Aorta (tissue), 5 donors: ENCODE measurements at regions not wholly inside any gene's neighbourhood (a gene's known extent, or its start where the extent isn't known, plus 50 kb on each side); places are given as distances from the start of the nearest gene placed in this dataset.

Source experiments
- ATAC-seq: fragments of 200-7000 bp; cut with Tn5 transposase; one replicate; pipeline ENCODE4 v1.9.1; 2022; ENCODE audit warnings: moderate library complexity; ENCODE audit not compliant: low FRiP score
- DNase-seq, 2 donors: peaks; one replicate each; pipeline ENCODE4 v3.0.0-alpha.2; 2020
- H3K27ac ChIP-seq, 2 donors: one replicate each; pipeline ENCODE4 v1.5.1; 2013; ENCODE audit warnings: low read length in 2 of 2, mild to moderate bottlenecking in 2 of 2, moderate library complexity in 2 of 2, control low read depth in 1 of 2, inconsistent platforms in 1 of 2, low read depth in 1 of 2
- H3K27me3 ChIP-seq, 2 donors: one replicate each; pipeline ENCODE4 v1.6.1; 2013; ENCODE audit warnings: control low read depth in 1 of 2, low read length in 1 of 2, mild to moderate bottlenecking in 1 of 2, moderate library complexity in 1 of 2; ENCODE audit not compliant: insufficient read depth in 2 of 2, control insufficient read depth in 1 of 2
- H3K36me3 ChIP-seq, 2 donors: one replicate each; pipeline ENCODE4 v1.6.1; 2013; ENCODE audit warnings: control low read depth in 1 of 2, low read length in 1 of 2, mild to moderate bottlenecking in 1 of 2; ENCODE audit not compliant: insufficient read depth in 2 of 2, control insufficient read depth in 1 of 2
- H3K4me1 ChIP-seq, 2 donors: one replicate each; pipeline ENCODE4 v1.6.1; 2013; ENCODE audit warnings: low read length in 2 of 2, control low read depth in 1 of 2, mild to moderate bottlenecking in 1 of 2, moderate library complexity in 1 of 2; ENCODE audit not compliant: insufficient read depth in 2 of 2, control insufficient read depth in 1 of 2
- H3K4me3 ChIP-seq, 2 donors: one replicate each; pipeline ENCODE4 v1.5.1; 2013; ENCODE audit warnings: low read length in 2 of 2, control low read depth in 1 of 2, mild to moderate bottlenecking in 1 of 2
- H3K9me3 ChIP-seq: one replicate; pipeline ENCODE4 v1.6.1; 2013; ENCODE audit warnings: mild to moderate bottlenecking, low read length; ENCODE audit not compliant: control insufficient read depth
- WGBS, 2 donors: extraction: QIAGEN DNeasy Blood & Tissue Kit; methylation state at CpG; one replicate each; pipeline ENCODE4 v1.1.7; 2013; 5-methylcytosine and 5-hydroxymethylcytosine counted together
- intact Hi-C, 2 donors: fragments of 100-400 bp; cut with DNase I; formaldehyde crosslinking; loops; one replicate each; pipeline versions ENCODE4 v1.14.2 to v1.15.0; 2022
- donor health status: healthy with polysubstance abuse.
- donor health status: Bipolar disorder and iron deficiency.
- donor health status: DM: no; HTN: no; CAD: no.
- donor health status: DM: no; HTN: no; CAD: no.
- donor health status: DM: yes; HTN: yes; CAD: no.

DNA sequence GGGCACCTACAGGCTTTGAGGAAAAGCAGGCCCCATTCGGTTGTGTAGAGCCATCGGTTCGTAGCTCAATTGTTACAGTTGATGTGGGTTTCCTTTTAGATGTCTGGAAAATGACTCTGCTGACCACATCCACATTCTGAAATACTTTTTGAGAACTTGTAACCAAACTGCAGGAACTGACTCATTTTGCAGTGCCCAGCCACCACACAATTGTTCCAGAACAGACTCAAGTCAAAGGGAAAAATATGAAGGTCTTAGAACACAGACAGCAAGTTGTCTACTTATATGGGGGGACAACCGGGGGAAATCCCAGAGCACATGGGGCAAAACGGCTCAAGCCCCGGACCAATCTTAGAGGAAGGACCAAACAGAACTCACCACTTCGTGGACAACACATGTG lies 557.6 kb upstream of the DIPK2B start:
- DNase-seq (peak in 1 of 2 donors; percentile 49), ATAC-seq (no peak)
- no peaks in the 10 kb centered on the region for H3K27me3 ChIP-seq
- H3K9me3 ChIP-seq: no peaks in the 10 kb centered on the region
- no peak overlapping the region for H3K27ac ChIP-seq
- no peak overlapping the region for H3K4me3 ChIP-seq
- intact Hi-C loops: no loop called here
- peaks cover 1 to 2% of the 10 kb centered on the region in 2 donors for H3K4me1 ChIP-seq
- WGBS, 2 donors: 68 to 73% methylated on average over 7 of the region's 7 CpGs
- peaks cover 0 to 3% of the 10 kb centered on the region in 2 donors for H3K36me3 ChIP-seq

DNA sequence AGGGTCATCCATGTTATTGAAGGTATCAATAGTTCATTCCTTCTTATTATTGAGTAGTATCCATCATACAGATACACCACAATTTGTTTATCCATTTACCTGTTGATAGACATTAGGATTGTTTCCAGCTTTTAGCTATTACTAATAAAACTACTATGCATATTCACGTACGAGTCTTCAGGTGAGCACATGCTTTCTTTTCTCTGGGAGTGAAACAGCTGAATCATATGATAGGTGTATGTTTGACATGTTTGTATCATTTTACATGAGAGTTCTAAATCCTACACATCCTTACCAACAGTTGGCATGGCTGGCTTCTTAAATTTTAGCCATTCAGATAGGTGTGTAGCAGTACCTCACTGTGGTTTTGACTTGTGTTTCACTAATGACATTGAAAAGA lies 556.6 kb upstream of the DIPK2B start:
- no peak overlapping the region for H3K27ac ChIP-seq
- WGBS, 2 donors: 78 to 100% methylated on average over 2 of the region's 2 CpGs

DNA sequence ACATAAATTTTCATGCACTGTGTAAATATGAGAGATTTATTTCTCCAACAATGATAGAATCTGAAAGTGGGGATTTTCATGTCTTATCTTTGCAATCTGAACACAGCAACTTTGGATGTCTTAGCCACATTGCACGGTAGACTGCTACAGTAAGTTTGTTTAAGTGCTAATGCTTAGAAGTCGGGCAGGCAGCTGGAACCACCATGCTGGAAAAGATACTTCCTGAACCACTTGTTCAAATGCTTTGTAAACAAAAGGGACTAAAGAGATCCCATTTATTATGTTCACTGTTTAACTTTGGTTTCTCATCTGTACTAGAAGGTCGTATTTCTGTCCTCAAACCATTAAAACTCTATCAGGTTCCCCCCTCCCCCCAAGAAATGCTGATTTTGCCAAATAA lies 555.9 kb upstream of the DIPK2B start:
- no peak overlapping the region for H3K27ac ChIP-seq

More for the DNA sequence above, 556.6 kb upstream of the DIPK2B start:
- peaks cover 1 to 2% of the 10 kb centered on the region in 2 donors for H3K4me1 ChIP-seq
- no peaks in the 10 kb centered on the region for H3K27me3 ChIP-seq
- H3K36me3 ChIP-seq: peaks cover 0 to 3% of the 10 kb centered on the region in 2 donors
- no peaks in the 10 kb centered on the region for H3K9me3 ChIP-seq
- intact Hi-C loops: no loop called here
- ATAC-seq (no peak), DNase-seq (no peak)
- H3K4me3 ChIP-seq: no peak overlapping the region

DNA sequence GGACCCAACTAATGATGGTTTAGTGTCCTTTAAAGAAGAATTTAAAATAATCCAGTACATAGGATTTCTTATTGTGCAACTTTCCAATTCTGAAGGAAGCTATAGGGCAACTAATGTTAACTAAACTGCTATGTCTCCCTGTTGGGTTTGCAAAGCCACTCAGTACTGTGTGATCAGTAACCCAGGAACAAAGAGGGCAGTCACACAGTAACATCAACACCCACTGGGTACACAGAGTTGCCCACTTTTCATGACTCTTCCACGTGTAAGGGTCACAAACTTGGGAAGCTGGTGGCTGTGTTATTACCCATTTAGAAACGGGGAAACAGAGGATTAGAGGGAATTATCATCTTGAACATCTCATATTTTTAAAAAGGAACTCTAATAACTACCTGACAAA lies 555.0 kb upstream of the DIPK2B start:
- DNase-seq: no peak
- ATAC-seq: no peak
- H3K9me3 ChIP-seq: no peaks in the 10 kb centered on the region
- no peak overlapping the region for H3K27ac ChIP-seq
- H3K27me3 ChIP-seq: no peaks in the 10 kb centered on the region
- intact Hi-C loops: no loop called here
- peaks cover 0 to 3% of the 10 kb centered on the region in 2 donors for H3K36me3 ChIP-seq
- WGBS, 2 donors: 52 to 77% methylated on average over 2 of the region's 2 CpGs
- no peak overlapping the region for H3K4me3 ChIP-seq
- H3K4me1 ChIP-seq: no peaks in the 10 kb centered on the region

More for the DNA sequence above, 555.9 kb upstream of the DIPK2B start:
- intact Hi-C loops: no loop called here
- 59 to 75% methylated on average over 3 of the region's 3 CpGs for WGBS, 2 donors
- H3K4me3 ChIP-seq: no peak overlapping the region
- no peaks in the 10 kb centered on the region for H3K4me1 ChIP-seq
- peaks cover 0 to 3% of the 10 kb centered on the region in 2 donors for H3K36me3 ChIP-seq
- DNase-seq: no peak
- no peak for ATAC-seq
- H3K27me3 ChIP-seq: no peaks in the 10 kb centered on the region
- H3K9me3 ChIP-seq: no peaks in the 10 kb centered on the region

DNA sequence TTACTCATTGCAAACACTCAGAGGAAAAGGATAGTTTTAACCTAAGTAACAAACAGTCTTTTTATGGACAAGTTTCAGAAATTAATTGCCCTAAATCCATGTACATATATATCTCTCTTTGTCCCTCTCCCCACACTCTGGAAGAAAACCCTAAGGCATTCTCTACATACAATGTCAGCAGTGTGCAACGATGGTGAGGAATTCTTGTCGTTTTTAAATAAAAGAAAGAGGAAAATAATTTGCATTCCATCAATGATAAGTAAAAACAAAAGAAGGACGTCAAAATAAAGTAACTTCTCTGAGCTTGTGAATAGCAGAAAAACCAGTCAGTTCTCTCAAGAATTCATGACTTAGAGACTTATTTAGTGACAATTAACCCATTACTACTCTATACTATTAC lies 550.5 kb upstream of the DIPK2B start:
- H3K27me3 ChIP-seq: no peaks in the 10 kb centered on the region
- H3K36me3 ChIP-seq: no peaks in the 10 kb centered on the region
- intact Hi-C loops: no loop called here
- H3K4me3 ChIP-seq: no peak overlapping the region
- 8 to 16% methylated on average over 3 of the region's 3 CpGs for WGBS, 2 donors
- DNase-seq (no peak), ATAC-seq (no peak)
- no peak overlapping the region for H3K27ac ChIP-seq
- H3K4me1 ChIP-seq: no peaks in the 10 kb centered on the region
- H3K9me3 ChIP-seq: no peaks in the 10 kb centered on the region

DNA sequence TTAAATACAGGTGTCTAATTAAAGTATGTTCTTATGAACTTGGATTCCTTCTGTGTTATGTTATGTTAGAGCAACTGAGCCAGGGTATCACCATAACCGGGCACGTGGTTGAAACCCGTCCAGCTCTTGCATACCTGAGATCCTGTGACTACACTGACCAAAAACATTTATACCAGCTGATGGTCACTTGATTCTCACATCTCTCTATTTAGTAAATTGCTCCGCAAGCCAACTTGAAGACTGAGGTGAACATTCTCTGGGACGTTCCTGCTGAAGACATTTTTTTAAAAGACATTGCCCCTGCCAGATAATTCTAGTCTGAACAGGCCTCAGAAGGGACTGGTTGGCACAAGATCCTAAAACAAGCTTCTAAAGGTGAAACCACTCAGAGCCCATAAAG lies 550.0 kb upstream of the DIPK2B start:
- Histone ChIP-seq H3K4me3 (no peak overlapping the region), H3K4me1 (no peaks in the 10 kb centered on the region), H3K36me3 (no peaks in the 10 kb centered on the region), H3K27ac (no peak overlapping the region), H3K9me3 (no peaks in the 10 kb centered on the region), H3K27me3 (no peaks in the 10 kb centered on the region)
- ATAC-seq (no peak), DNase-seq (no peak)
- intact Hi-C loops: no loop called here
- 27 to 46% methylated on average over 5 of the region's 5 CpGs for WGBS, 2 donors

DNA sequence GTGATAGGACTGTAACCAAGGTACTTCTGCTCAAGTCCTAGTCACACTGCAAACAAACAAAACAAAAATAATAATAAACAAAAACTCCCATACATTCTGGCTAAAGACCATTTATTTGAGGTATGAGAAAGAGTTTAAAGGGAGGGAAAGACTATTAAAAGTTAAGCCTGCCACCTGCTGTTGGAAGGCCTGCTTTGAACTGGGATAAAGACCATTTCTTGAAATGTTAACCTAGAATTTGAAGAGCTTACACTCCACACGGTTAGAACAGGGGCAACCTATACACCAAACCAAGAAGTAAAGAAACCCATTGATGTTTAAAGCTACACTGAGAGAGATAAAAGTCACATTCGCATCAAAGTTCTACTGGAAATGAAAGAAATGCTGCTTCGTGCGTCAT lies 548.7 kb upstream of the DIPK2B start:
- 68 to 71% methylated on average over 4 of the region's 4 CpGs for WGBS, 2 donors

DNA sequence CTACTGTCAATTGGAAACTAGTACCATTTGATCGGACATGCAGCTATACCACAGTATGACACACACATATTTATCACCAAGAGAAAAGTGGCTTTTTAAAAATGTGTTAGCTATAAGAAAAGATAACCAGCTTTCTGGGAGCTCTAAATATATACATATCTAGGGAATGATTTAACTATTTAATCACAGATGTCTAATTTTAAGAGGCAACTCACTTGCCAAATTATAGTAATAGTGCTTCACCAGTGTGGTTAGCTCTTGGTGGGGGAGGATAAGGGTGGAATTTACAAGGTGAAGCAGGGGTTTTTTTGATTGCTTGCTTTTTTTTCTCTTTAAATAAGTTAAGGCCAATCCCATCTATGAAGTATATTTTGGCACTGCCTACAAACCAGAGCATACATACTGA lies 547.7 kb upstream of the DIPK2B start:
- Histone ChIP-seq H3K36me3 (no peaks in the 10 kb centered on the region), H3K9me3 (no peaks in the 10 kb centered on the region), H3K27me3 (no peaks in the 10 kb centered on the region), H3K4me1 (no peaks in the 10 kb centered on the region), H3K4me3 (no peak overlapping the region), H3K27ac (no peak overlapping the region)
- ATAC-seq (no peak), DNase-seq (no peak)
- 89 to 93% methylated on average over 1 of the region's 1 CpG for whole genome bisulfite sequencing, 2 donors
- intact Hi-C loops: loop anchor here in 1 of 2 donors (10.0 kb wide), 1 partner anchor 154 kb away; no protein-coding TSS in a partner anchor

More for the DNA sequence above, 548.7 kb upstream of the DIPK2B start:
- Histone ChIP-seq H3K27ac (no peak overlapping the region), H3K4me3 (no peak overlapping the region), H3K36me3 (no peaks in the 10 kb centered on the region), H3K4me1 (no peaks in the 10 kb centered on the region), H3K27me3 (no peaks in the 10 kb centered on the region), H3K9me3 (no peaks in the 10 kb centered on the region)
- intact Hi-C loops: loop anchor here in 1 of 2 donors (10.0 kb wide), 1 partner anchor 155 kb away; no protein-coding TSS in a partner anchor
- no peak for DNase-seq
- ATAC-seq: no peak

DNA sequence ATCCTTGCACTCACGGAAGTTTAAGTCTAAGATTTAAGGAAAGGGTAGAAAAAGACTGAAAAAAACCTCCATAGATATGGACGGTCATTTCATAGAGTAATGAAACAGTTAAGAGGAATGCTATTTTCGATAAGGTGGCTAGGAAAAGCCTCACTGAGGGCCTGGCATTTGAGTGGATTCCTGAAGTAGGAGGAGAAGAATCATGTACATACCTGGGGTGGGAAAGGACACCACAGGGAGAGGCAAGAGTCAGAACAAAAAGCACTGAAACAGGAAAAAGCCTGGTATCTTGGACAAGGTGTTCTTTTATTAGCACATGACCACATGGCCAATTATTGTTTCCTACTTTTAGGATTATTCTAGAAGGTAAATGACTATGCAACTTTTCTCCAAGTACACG lies 547.2 kb upstream of the DIPK2B start:
- H3K36me3 ChIP-seq: no peaks in the 10 kb centered on the region
- H3K4me3 ChIP-seq: no peak overlapping the region
- ATAC-seq: no peak
- DNase-seq: no peak
- H3K9me3 ChIP-seq: no peaks in the 10 kb centered on the region
- 42 to 50% methylated on average over 4 of the region's 4 CpGs for WGBS, 2 donors
- peaks cover 0 to 1% of the 10 kb centered on the region in 2 donors for H3K27me3 ChIP-seq
- no peaks in the 10 kb centered on the region for H3K4me1 ChIP-seq
- no peak overlapping the region for H3K27ac ChIP-seq
- intact Hi-C loops: loop anchor here in 1 of 2 donors (10.0 kb wide), 1 partner anchor 153 kb away; no protein-coding TSS in a partner anchor
